ENCODE measurements at regions not wholly inside any gene's neighbourhood (a gene's known extent, or its start where the extent isn't known, plus 50 kb on each side); places are given as distances from the start of the nearest gene placed in this dataset.

GRCh38 chrX:23114241-23114640, 114.5 kb downstream of the DDX53 start:
- TF ChIP-seq, protein P1, sequence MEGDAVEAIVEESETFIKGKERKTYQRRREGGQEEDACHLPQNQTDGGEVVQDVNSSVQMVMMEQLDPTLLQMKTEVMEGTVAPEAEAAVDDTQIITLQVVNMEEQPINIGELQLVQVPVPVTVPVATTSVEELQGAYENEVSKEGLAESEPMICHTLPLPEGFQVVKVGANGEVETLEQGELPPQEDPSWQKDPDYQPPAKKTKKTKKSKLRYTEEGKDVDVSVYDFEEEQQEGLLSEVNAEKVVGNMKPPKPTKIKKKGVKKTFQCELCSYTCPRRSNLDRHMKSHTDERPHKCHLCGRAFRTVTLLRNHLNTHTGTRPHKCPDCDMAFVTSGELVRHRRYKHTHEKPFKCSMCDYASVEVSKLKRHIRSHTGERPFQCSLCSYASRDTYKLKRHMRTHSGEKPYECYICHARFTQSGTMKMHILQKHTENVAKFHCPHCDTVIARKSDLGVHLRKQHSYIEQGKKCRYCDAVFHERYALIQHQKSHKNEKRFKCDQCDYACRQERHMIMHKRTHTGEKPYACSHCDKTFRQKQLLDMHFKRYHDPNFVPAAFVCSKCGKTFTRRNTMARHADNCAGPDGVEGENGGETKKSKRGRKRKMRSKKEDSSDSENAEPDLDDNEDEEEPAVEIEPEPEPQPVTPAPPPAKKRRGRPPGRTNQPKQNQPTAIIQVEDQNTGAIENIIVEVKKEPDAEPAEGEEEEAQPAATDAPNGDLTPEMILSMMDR (IDR thresholded peaks at IDR 0.05): no peak
- no peak for TF ChIP-seq ZFX (IDR thresholded peaks at IDR 0.05; ENCODE audit: borderline replicate concordance)

All from 22Rv1 (cell line).